ENCODE measurements at regions not wholly inside any gene's neighbourhood (a gene's known extent, or its start where the extent isn't known, plus 50 kb on each side); places are given as distances from the start of the nearest gene placed in this dataset.

- ChIA-PET RAD21 (ENCODE audit: low non-redundant PET in 1 of 2, low total read pairs in 2 of 2, uncharacterized antibody in 2 of 2, unreplicated experiment in 2 of 2) (no interaction called here), POLR2A (no interaction called here), CTCF (no interaction called here)
- Histone ChIP-seq H3K4me3 (replicated peaks in 1 of 2; ENCODE audit: low read depth in 1 of 2, low read length in 2 of 2) (no peak overlapping the region), H3K9ac (ENCODE audit: low read length) (no peak overlapping the region), H3K4me2 (ENCODE audit: low read length) (no peak overlapping the region), H3K4me1 (ENCODE audit: control insufficient read depth in 1 of 2, insufficient read depth in 2 of 2, low read length in 2 of 2) (no peaks in the 10 kb centered on the region), H3K27ac (ENCODE audit: low read depth, low read length) (no peak overlapping the region), H3K9me2 (ENCODE audit: insufficient read depth) (no peaks in the 10 kb centered on the region), H3K9me3 (ENCODE audit: control insufficient read depth in 1 of 2, insufficient read depth in 1 of 2, low read depth in 1 of 2, low read length in 2 of 2) (peaks cover 6 to 29% of the 10 kb centered on the region in 2 experiments; a peak in 2 of 4 replicates), H3K36me3 (ENCODE audit: control insufficient read depth in 1 of 2, insufficient read depth in 2 of 2, low read length in 2 of 2) (no peaks in the 10 kb centered on the region), H3K79me2 (ENCODE audit: insufficient read depth, low read length) (no peaks in the 10 kb centered on the region), H2AFZ (ENCODE audit: low read depth, low read length, poor library complexity, severe bottlenecking) (no peak overlapping the region), H3K27me3 (ENCODE audit: insufficient read depth, low read length) (no peaks in the 10 kb centered on the region), H4K20me1 (ENCODE audit: insufficient read depth) (no peaks in the 10 kb centered on the region)
- ATAC-seq (no peak), DNase-seq (ENCODE audit: low read depth, low spot score) (no peak)
- intact Hi-C loops (cut with micrococcal nuclease) = no loop called here
- no peak for TF ChIP-seq ATF3 (IDR thresholded peaks at IDR 0.05)
- no peak for TF ChIP-seq JUND (IDR thresholded peaks at IDR 0.05)
- no peak for TF ChIP-seq SRF (IDR thresholded peaks at IDR 0.05; ENCODE audit: low read depth)
- no peak for TF ChIP-seq MAX (IDR thresholded peaks at IDR 0.05)
- TF ChIP-seq CBX3 (IDR thresholded peaks at IDR 0.05; ENCODE audit: low read depth) = no peak
- TF ChIP-seq RAD21 (IDR thresholded peaks at IDR 0.05; ENCODE audit: low read depth) = no peak
- no peak for TF ChIP-seq ZNF274 (IDR thresholded peaks at IDR 0.05; ENCODE audit: low read depth, low read length)
- no peak for TF ChIP-seq REST (IDR thresholded peaks at IDR 0.05; ENCODE audit: low read depth)
- TF ChIP-seq POLR2A (IDR thresholded peaks at IDR 0.05; ENCODE audit: borderline replicate concordance, extremely low read depth, insufficient read depth, insufficient read length) = no peak
- no peak for TF ChIP-seq SIN3A (IDR thresholded peaks at IDR 0.05; ENCODE audit: low read depth)
- no peak for TF ChIP-seq CTCF (IDR thresholded peaks at IDR 0.05 in 2 of 3, conservative IDR thresholded peaks at IDR 0.05 in 1 of 3; ENCODE audit: borderline replicate concordance in 1 of 3, insufficient read depth in 1 of 3, low read depth in 2 of 3, low read length in 2 of 3)
- TF ChIP-seq ZBTB33 (IDR thresholded peaks at IDR 0.05; ENCODE audit: extremely low read depth, insufficient replicate concordance, low read length) = no peak
- no peak for TF ChIP-seq SP1 (IDR thresholded peaks at IDR 0.05; ENCODE audit: low read depth)
- TF ChIP-seq CEBPB (IDR thresholded peaks at IDR 0.05; ENCODE audit: low read depth) = no peak
- no peak for TF ChIP-seq EZH2 (IDR thresholded peaks at IDR 0.05)
- TF ChIP-seq ZFX (IDR thresholded peaks at IDR 0.05) = no peak
- no peak for TF ChIP-seq TCF7L2 (IDR thresholded peaks at IDR 0.05; ENCODE audit: borderline replicate concordance, extremely low read depth, insufficient read depth, insufficient read length)
- no peak for TF ChIP-seq EGR1 (IDR thresholded peaks at IDR 0.05; ENCODE audit: low read depth)
- no TSS peak for BruUV-seq (replicated peaks)
Observed at GRCh38 chr18:6629635-6630140, 99.8 kb upstream of the ARHGAP28 start.
